ENCODE measurements at regions not wholly inside any gene's neighbourhood (a gene's known extent, or its start where the extent isn't known, plus 50 kb on each side); places are given as distances from the start of the nearest gene placed in this dataset.

DNA sequence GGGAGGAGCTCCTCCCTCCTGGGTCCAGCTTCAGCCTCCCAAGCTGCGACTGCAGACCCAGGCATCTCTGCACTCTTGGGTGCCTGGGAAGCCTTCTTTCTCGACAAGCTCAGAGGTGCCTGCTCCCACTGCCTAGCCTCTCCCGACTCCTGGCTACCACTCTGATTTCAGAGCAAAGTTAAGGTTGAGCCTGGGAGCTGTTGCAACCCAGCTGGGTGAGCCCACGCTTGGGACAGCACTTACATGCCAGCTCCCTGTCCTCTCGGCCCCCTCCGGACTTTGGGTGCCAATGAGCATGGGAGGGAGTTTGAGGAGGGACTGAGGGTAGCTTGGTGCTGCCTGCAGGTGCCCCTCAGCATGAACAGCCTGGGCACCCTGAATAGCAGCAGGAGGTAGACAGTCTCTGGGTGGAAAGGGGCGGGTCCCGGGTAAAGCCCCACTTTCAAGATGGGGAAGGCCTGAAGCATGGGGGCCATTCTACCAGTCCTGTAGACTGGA lies 1383.4 kb upstream of the PCDH20 start:
- H3K4me3 ChIP-seq, result no peak overlapping the region
- H3K4me2 ChIP-seq, result no peak overlapping the region
- no peak for DNase-seq (ENCODE audit: low spot score)
- TF ChIP-seq EZH2 (IDR thresholded peaks at IDR 0.05; ENCODE audit: borderline replicate concordance) (no peak), EZH2phosphoT487 (IDR thresholded peaks at IDR 0.05; ENCODE audit: low read depth, severe bottlenecking, unreplicated experiment) (no peak)
- TF ChIP-seq, protein P1, sequence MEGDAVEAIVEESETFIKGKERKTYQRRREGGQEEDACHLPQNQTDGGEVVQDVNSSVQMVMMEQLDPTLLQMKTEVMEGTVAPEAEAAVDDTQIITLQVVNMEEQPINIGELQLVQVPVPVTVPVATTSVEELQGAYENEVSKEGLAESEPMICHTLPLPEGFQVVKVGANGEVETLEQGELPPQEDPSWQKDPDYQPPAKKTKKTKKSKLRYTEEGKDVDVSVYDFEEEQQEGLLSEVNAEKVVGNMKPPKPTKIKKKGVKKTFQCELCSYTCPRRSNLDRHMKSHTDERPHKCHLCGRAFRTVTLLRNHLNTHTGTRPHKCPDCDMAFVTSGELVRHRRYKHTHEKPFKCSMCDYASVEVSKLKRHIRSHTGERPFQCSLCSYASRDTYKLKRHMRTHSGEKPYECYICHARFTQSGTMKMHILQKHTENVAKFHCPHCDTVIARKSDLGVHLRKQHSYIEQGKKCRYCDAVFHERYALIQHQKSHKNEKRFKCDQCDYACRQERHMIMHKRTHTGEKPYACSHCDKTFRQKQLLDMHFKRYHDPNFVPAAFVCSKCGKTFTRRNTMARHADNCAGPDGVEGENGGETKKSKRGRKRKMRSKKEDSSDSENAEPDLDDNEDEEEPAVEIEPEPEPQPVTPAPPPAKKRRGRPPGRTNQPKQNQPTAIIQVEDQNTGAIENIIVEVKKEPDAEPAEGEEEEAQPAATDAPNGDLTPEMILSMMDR (IDR thresholded peaks at IDR 0.05; ENCODE audit: poor library complexity), result no peak
- no peaks in the 10 kb centered on the region for H3K9me3 ChIP-seq (ENCODE audit: low read depth)
- H3K36me3 ChIP-seq (replicated peaks; ENCODE audit: insufficient read depth, low read depth), result no peaks in the 10 kb centered on the region
- WGBS (ENCODE audit: low lambda C conversion rate, missing lambda C conversion rate), result 90% methylated on average over 8 of the region's 8 CpGs
- no peak overlapping the region for H2AFZ ChIP-seq
- no peaks in the 10 kb centered on the region for H4K20me1 ChIP-seq (ENCODE audit: insufficient read depth, poor library complexity, severe bottlenecking)
- no peaks in the 10 kb centered on the region for H3K79me2 ChIP-seq
- no peaks in the 10 kb centered on the region for H3K9me2 ChIP-seq (replicated peaks; ENCODE audit: insufficient read depth)
- no peak overlapping the region for H3K27ac ChIP-seq
- H3K4me1 ChIP-seq (ENCODE audit: insufficient read depth), result no peaks in the 10 kb centered on the region
- no peaks in the 10 kb centered on the region for H3K27me3 ChIP-seq

DNA sequence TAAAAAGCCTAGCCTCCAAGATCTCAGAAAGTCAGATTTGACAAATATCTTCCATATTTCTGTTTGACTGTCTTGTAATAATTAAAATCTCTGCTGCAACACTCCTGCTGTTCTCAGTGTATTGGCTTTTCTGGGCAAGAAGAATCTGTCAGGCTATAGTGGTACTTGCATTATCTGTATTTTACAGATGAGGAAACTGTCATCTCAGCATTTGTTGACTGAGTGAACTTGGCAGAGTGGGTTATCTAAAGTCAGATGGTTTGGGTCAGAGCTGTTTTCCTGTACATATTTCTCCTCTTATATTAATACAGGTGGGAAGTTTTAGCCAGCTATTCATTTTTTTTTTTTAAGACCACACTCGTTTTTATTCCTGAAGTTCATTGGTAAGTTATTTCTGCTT lies 1378.2 kb upstream of the PCDH20 start:
- 54% methylated on average over 1 of the region's 1 CpG for WGBS (ENCODE audit: low lambda C conversion rate, missing lambda C conversion rate)
- H3K27ac ChIP-seq, result no peak overlapping the region

DNA sequence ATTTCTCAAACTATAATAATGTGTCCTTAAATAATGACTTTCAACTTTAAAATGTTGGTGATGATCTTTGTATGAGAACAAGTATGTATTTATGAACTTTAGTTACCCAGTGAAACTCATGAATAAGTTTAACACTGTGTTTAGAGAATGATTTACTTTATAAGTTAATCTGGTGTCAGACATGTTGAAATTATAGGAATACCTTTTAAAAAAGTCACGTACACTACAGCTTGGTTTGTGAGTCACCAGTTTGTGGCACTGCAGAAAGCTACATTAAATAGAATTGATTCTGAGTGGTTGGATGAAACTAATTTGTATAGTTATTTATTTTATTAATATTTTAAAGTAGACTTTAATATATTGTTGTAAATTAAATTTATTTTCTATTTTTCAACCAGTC lies 1366.2 kb upstream of the PCDH20 start:
- WGBS (ENCODE audit: low lambda C conversion rate, missing lambda C conversion rate), result 77% methylated on average over 1 of the region's 1 CpG
- H2AFZ ChIP-seq, result no peak overlapping the region

More for the DNA sequence above, 1378.2 kb upstream of the PCDH20 start:
- DNase-seq (ENCODE audit: low spot score), result no peak
- no peak for TF ChIP-seq EZH2phosphoT487 (IDR thresholded peaks at IDR 0.05; ENCODE audit: low read depth, severe bottlenecking, unreplicated experiment)
- no peak for TF ChIP-seq EZH2 (IDR thresholded peaks at IDR 0.05; ENCODE audit: borderline replicate concordance)
- TF ChIP-seq, protein P1 (IDR thresholded peaks at IDR 0.05; ENCODE audit: poor library complexity), result no peak
- no peak overlapping the region for H3K4me3 ChIP-seq
- no peaks in the 10 kb centered on the region for H3K36me3 ChIP-seq (replicated peaks; ENCODE audit: insufficient read depth, low read depth)
- H4K20me1 ChIP-seq (ENCODE audit: insufficient read depth, poor library complexity, severe bottlenecking), result no peaks in the 10 kb centered on the region
- no peaks in the 10 kb centered on the region for H3K9me3 ChIP-seq (ENCODE audit: low read depth)
- H3K4me1 ChIP-seq (ENCODE audit: insufficient read depth), result no peaks in the 10 kb centered on the region
- no peaks in the 10 kb centered on the region for H3K79me2 ChIP-seq
- no peak overlapping the region for H3K4me2 ChIP-seq
- H3K9me2 ChIP-seq (replicated peaks; ENCODE audit: insufficient read depth), result no peaks in the 10 kb centered on the region
- no peak overlapping the region for H2AFZ ChIP-seq
- H3K27me3 ChIP-seq, result no peaks in the 10 kb centered on the region

More for the DNA sequence above, 1366.2 kb upstream of the PCDH20 start:
- H3K4me1 ChIP-seq (ENCODE audit: insufficient read depth), result no peaks in the 10 kb centered on the region
- H3K9me3 ChIP-seq (ENCODE audit: low read depth), result no peaks in the 10 kb centered on the region
- H3K27me3 ChIP-seq, result no peaks in the 10 kb centered on the region
- no peaks in the 10 kb centered on the region for H4K20me1 ChIP-seq (ENCODE audit: insufficient read depth, poor library complexity, severe bottlenecking)
- H3K4me2 ChIP-seq, result no peak overlapping the region
- no peak overlapping the region for H3K4me3 ChIP-seq
- DNase-seq (ENCODE audit: low spot score), result no peak
- H3K36me3 ChIP-seq (replicated peaks; ENCODE audit: insufficient read depth, low read depth), result no peaks in the 10 kb centered on the region
- no peak overlapping the region for H3K27ac ChIP-seq
- no peaks in the 10 kb centered on the region for H3K79me2 ChIP-seq
- H3K9me2 ChIP-seq (replicated peaks; ENCODE audit: insufficient read depth), result no peaks in the 10 kb centered on the region
- TF ChIP-seq EZH2phosphoT487 (IDR thresholded peaks at IDR 0.05; ENCODE audit: low read depth, severe bottlenecking, unreplicated experiment), result no peak
- TF ChIP-seq, protein P1 (IDR thresholded peaks at IDR 0.05; ENCODE audit: poor library complexity), result no peak
- no peak for TF ChIP-seq EZH2 (IDR thresholded peaks at IDR 0.05; ENCODE audit: borderline replicate concordance)

Data from hepatocyte (in vitro differentiated cells).